C4-2B (cell line): ENCODE measurements at regions not wholly inside any gene's neighbourhood (a gene's known extent, or its start where the extent isn't known, plus 50 kb on each side); places are given as distances from the start of the nearest gene placed in this dataset.

Source experiments
- CTCF ChIP-seq: fragments of 450-650 bp; conservative IDR thresholded peaks from 2 replicates; pipeline ENCODE4 v1.5.1; 2017; ENCODE audit warnings: mild to moderate bottlenecking
- ZFX ChIP-seq: fragments of 450-650 bp; IDR thresholded peaks from 2 replicates; pipeline ENCODE4 v1.6.1; 2017

GRCh38 chr22:48483764-48484528, 1343.7 kb downstream of the BRD1 start:
- TF ChIP-seq CTCF (no peak), ZFX (no peak)
